AG04449 (cell line): ENCODE measurements at regions not wholly inside any gene's neighbourhood (a gene's known extent, or its start where the extent isn't known, plus 50 kb on each side); places are given as distances from the start of the nearest gene placed in this dataset.

ENCODE experiments used
- CTCF ChIA-PET: fragments of 350-600 bp; formaldehyde crosslinking; extraction: SDS; loops from one replicate; lab custom pipeline; 2021; ENCODE audit warnings: antibody characterized with exemption; lab: Yijun Ruan, JAX
- POLR2A ChIA-PET: fragments of 400-600, 350-600 bp; formaldehyde crosslinking; extraction: SDS; loops from one replicate; lab custom pipeline; 2020; ENCODE audit warnings: antibody characterized with exemption, inconsistent platforms; lab: Yijun Ruan, JAX
- DNase-seq: peaks from one replicate; pipeline ENCODE4 v3.0.0-alpha.2; 2010; ENCODE audit warnings: low read depth, low spot score
- H3K4me3 ChIP-seq: 2 replicates; pipeline ENCODE4 v1.5.1; 2011; ENCODE audit warnings: low read depth, mild to moderate bottlenecking, control low read depth, low read length
- CTCF ChIP-seq: IDR thresholded peaks from one replicate; pipeline ENCODE4 v1.5.1; 2011; ENCODE audit warnings: mild to moderate bottlenecking, moderate library complexity, low read length, control low read depth, inconsistent platforms; ENCODE audit not compliant: insufficient read depth; ENCODE audit errors: missing control alignments

DNA sequence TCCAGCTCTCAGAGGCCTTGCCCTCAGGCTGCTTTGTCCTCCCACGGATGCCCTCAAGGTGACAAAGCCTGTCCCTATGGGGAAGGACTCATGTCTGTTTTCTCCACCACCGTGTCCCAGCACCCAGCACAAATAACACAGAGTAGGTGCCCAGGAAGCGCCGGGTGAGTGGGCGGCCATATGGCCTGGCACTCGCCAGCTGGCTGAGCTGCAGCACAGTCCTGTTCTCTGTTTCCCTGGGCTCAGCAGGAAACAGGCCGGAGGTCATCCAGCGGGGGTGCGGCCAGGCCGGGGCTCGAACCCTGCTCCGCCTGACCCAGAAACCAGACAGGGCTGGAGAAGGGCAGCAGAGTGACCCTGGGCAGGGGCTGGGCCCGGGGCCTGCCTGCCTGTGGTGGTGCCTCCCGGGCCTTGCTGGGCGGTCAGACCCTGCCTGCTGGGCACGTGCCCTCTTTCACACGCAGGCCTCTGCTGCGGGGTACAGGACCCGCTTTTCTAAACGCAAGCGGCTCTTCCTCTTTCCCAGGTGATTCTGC is 139.0 kb upstream of the CIBAR2 start:
- POLR2A ChIA-PET: no interaction called here
- no peak overlapping the region for H3K4me3 ChIP-seq
- no peak for DNase-seq
- CTCF ChIA-PET: interaction anchor here (1.0 to 9.1 kb wide), 17 partner anchors 9 to 467 kb away, joined by 3 to 199 read pairs (median 12); partner anchors contain the start of gene CIBAR2
- no peak for TF ChIP-seq CTCF

DNA sequence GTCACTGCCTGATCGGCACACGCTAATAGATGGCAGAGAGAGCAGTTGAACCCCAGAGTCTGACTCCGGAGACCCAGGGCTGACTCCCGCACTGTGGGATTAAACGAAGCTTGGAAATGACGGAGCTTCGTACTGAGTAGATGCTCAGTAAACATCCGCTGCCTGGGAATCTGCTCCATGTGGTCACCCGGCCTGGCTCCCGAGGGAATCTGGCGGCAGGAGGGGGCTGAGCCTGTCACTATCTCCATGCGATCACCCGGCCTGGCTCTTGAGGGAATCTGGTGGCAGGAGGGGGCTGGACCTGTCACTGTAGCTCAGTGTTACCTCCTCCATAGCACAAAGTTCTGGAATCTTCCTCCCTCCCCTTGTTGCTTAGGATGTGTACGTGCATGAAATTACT is 139.7 kb upstream of the CIBAR2 start:
- DNase-seq: no peak
- H3K4me3 ChIP-seq: no peak overlapping the region
- POLR2A ChIA-PET: no interaction called here
- CTCF ChIA-PET: interaction anchor here (1.0 to 9.1 kb wide), 25 partner anchors 9 to 467 kb away, joined by 3 to 199 read pairs (median 6); partner anchors contain the start of gene CIBAR2
- TF ChIP-seq CTCF: no peak

GRCh38 chr16:85252461-85252860 is 140.2 kb upstream of the CIBAR2 start:
- DNase-seq: no peak
- no peak for TF ChIP-seq CTCF
- ChIA-PET CTCF (interaction anchor here (0.7 to 9.1 kb wide), 36 partner anchors 10 to 473 kb away, joined by 3 to 199 read pairs (median 5); partner anchors contain the start of gene CIBAR2), POLR2A (no interaction called here)
- H3K4me3 ChIP-seq: no peak overlapping the region

DNA sequence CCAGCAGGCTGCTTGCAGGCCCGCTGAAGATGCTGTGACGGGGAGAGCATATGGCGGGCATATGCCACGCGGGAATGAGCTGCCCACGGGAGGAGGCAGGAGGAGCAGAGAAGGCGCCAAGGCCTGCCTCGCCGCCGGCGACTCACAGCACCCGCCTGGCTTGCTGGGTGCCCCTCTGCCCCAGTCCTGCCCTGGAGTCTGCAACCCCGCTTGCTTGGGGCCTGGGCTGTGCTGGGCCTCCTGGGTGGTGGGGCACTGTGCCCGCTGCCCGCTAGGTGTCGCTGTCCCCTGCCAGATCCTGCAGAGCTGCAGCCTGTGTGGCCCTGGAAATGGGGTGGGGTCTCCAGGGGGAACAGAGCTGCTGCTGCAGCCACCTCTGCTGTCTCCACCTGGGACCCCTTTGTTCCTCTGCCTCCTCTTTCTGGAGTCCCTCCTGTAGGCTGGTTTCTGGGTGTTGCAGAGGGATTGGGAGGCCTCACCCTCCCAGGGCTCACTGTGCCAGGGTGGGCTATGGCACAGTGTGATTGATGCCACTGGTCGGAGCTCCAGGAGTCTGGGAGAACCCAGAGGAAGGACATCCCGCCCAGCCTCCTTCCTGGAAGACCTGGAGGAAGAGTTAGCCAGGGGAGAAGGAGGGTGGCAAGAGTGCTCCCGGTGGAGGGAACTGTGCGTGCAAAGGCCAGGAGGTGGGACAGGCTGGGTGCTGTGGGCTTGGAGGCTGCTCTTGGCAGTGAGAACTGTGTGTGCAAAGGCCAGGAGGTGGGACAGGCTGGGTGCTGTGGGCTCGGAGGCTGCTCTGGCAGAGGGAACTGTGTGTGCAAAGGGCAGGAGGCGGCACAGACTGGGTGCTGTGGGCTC is 141.0 kb upstream of the CIBAR2 start:
- POLR2A ChIA-PET: no interaction called here
- CTCF ChIA-PET: interaction anchor here (0.6 to 9.1 kb wide), 48 partner anchors 11 to 472 kb away, joined by 3 to 199 read pairs (median 4); partner anchors contain the start of gene CIBAR2
- no peak overlapping the region for H3K4me3 ChIP-seq
- TF ChIP-seq CTCF: peak; percentile 97
- no peak for DNase-seq

DNA sequence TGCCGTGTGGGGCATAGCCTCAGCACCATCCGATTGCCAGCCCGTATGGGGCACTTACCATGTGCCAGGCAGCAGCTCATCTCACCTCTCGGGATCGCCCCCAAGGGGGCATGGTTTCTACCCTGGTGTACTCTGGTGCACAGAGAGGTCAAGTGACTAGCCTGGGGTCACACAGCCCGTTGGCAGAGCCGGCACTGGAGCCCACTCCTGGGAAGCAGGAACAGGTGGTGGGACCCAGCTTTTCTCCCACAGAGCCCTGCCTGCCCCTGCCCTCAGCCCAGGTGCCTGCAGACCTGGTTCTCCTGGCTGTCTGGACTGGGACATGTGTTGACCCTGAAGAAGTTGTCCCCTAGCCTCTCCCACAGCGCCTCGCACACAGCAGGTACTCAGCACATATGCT is 141.8 kb upstream of the CIBAR2 start:
- TF ChIP-seq CTCF: no peak
- POLR2A ChIA-PET: no interaction called here
- no peak for DNase-seq
- CTCF ChIA-PET: interaction anchor here (0.6 to 9.1 kb wide), 32 partner anchors 11 to 463 kb away, joined by 3 to 199 read pairs (median 6); partner anchors contain the start of gene CIBAR2
- H3K4me3 ChIP-seq: no peak overlapping the region

- no peak for TF ChIP-seq CTCF
- CTCF ChIA-PET: interaction anchor here (2.0 to 9.1 kb wide), 10 partner anchors 10 to 462 kb away, joined by 4 to 199 read pairs (median 33); partner anchors contain the start of gene CIBAR2
- DNase-seq: no peak
- POLR2A ChIA-PET: no interaction called here
- H3K4me3 ChIP-seq: no peak overlapping the region
Observed at GRCh38 chr16:85254921-85255320, 142.6 kb upstream of the CIBAR2 start.
